GM18511 (cell line): ENCODE measurements at regions not wholly inside any gene's neighbourhood (a gene's known extent, or its start where the extent isn't known, plus 50 kb on each side); places are given as distances from the start of the nearest gene placed in this dataset.

Source experiments
- ATAC-seq: cut with Tn5 transposase; IDR thresholded peaks from one replicate; pipeline ENCODE4 v1.9.1; 2021; ENCODE audit warnings: mild to moderate bottlenecking, moderate library complexity; ENCODE audit not compliant: unreplicated experiment

GRCh38 chr12:105977652-105978051 is 161.1 kb downstream of the NUAK1 start:
- ATAC-seq = no peak

DNA sequence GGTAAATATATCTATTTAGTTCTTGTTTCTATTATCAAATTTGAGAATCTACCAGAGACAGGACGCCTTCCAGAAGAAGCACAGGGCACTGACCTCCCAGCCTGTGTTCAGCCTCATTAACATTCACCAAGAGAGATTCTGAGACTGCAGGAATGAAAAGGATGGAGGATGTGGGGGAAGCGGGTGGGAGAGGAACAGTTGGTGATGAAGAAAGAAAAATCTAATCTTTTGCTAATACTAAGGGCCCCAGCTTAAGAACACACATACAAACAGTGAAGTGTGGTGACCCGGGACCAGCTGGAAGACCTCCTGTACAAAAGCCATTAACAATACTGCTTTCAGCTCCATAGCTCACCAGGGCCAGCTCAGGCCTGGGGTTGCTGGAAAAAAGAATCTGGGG is 160.5 kb downstream of the NUAK1 start:
- no peak for ATAC-seq

DNA sequence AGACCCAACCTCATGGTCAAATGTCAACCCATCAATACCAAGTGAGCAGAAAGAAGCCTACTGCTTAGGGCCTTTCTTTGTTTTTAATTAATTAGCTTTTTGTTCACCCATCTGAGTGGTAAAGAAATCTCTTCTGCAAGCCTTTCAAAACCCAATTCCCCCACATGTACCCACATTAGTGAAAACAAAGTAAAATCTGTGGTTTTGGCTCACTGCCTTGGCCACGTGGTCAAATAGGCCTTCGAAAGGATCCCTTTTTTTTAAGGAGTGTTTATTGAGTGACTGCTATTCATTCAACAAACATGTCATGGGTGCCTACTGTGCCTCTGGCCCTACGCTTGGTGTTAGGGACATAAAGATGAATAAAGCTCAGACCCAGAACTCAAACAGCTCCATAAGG is 160.1 kb downstream of the NUAK1 start:
- ATAC-seq = no peak

DNA sequence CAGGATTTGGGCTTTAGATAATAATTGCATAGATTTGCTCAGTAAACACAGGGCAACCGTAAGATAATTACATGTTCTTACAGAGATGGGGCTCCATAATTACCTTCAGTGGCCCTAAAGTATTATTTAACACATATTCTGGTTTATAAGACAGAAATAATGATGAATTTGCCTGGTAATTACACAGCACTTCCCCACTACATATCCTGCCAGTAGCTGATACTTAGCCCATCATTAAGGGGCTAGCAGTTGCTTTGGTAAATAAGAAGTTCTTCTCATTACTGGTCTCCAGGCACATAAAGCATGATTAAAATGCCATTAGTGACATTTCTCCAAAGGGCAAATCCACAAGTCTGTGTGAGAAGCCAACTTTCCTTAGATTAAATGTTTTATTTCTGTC is 158.7 kb downstream of the NUAK1 start:
- no peak for ATAC-seq

DNA sequence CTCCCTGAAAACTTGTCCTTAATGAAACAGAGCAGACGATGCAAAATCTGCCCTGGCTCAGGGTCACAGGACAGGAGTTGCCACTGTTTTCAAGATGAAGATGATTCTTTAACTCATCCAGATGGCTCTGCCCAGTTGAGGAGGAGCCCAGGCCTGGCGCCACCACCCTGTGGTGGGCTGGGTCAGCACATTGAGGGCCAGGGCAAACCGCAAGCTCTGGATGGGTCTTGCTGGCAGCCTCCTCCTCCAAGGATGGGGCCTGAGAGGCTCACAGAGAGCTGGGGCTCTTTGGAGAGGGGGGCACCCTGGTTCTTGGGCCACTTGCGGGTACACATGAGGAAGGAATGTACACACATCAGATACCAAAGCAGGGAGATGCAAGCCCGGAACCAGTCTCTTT is 158.2 kb downstream of the NUAK1 start:
- no peak for ATAC-seq

DNA sequence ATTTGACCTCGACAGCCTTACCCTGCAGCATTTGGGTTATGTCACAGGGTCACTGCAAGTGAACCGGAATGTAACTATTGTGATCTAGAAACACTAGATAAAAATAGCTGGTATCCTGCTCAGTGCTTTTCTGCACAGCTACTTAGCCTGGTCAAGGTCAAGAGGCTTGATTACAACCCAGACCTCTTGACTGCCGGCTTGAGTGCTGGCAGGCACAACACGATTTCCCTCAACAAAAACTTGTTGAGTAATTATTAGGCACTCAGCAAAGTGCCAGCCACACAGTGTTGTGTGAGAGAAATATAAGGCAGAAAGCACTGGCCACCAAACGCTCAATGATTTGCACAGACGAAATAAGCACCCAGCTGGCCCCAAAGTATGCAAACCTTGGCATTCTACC is 156.7 kb downstream of the NUAK1 start:
- ATAC-seq = no peak

- ATAC-seq = no peak
Measured at GRCh38 chr12:105983622-105984320, 155.0 kb downstream of the NUAK1 start.

DNA sequence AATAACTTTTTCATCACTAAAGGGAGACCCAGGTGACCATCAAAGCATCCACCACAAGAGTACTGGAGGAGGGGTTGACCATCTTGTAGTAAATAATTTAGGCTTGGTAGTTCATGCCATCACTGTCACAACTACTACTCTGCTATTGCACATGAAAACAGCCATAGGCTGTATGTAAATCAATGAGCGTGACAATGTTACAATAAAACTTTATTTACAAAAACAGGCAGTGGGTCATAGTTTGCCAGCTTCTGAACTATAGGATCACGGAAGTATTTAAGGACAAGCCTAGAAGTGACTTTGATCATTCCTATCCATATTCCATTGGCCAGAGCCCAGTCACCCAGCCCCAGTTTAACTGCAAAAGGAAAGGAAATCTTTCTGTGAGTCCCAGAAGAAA is 153.4 kb downstream of the NUAK1 start:
- no peak for ATAC-seq

DNA sequence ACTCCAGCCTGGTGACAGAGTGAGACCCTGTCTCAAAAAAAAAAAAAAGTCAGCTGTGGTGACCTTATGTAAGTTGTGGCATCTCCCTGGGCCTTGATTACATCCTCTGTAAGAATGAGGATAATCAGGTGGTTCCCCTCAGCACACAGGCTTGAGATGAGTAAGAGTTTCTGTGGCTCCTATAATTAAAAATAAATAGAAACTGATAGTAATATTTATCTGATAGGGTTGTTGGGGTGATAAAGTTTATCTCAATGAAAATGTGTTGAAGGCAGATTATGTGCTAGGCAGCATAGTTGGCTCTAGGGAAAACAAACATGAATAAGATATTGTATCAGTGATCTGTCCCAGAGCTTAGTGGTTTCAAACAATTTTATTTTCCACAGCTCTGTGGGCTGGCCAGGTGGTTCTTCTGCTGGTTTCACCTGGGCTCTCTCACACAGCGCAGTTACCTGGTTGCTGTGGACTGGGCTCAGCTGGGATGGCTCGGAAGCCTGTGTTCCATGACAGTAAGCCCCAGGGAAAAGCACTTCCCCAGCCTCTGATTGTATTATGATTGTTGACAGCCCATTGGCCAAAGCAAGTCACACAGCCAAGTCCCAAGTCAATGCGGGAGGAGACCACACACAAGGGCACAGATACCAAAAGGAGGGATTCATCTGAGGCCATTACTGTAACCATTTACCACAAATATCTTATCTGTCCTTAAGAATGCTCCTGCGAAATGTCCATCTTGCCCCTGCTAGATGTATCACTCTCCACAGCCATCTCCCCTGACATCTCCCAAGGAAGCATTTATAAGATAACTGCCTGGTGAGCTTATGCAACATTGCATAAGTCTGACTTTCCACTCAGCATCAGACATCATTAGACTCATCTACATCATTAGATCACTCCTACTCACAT is 151.7 kb downstream of the NUAK1 start:
- ATAC-seq = no peak

GRCh38 chr12:105987685-105988035 is 151.1 kb downstream of the NUAK1 start:
- ATAC-seq = no peak

GRCh38 chr12:105992849-105993740 is 145.7 kb downstream of the NUAK1 start:
- no peak for ATAC-seq

DNA sequence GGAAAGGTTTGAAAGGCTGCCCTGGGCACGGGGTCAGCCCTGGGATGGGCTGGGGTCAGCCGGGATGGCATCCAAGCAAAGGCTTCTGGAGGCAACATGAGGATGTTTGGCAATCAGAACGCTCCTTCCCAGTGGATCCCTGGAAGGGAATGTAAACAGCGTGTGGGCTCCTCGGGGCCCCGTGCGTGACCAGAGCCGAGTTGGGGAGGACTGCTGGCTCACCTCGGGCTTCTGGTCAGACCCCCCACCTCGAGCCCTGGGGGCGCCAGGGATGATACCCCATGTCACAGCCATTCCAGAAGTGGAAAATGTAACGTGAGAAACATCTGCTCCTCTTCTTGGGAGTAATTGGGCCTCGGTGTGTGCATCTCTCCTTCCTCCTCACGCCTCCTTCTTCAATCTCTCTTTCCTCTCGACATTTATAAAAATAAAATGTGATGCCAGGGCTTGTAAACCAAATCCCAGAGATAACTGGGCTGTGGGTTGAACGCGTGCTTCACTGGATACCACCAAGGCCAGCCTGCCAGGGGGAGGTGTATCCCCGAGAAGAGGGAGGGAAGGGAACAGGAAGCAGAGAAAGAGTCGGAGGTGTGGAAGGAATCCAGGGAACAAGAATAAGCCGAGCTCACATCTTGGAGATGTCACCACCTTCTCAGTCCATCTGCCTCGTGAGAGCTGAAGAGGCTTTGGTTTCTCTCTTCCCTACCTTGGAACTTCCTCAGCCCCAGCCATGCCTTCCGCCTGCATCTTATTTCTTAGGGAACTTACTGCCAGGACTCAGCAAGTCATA is 144.8 kb downstream of the NUAK1 start:
- ATAC-seq = no peak

DNA sequence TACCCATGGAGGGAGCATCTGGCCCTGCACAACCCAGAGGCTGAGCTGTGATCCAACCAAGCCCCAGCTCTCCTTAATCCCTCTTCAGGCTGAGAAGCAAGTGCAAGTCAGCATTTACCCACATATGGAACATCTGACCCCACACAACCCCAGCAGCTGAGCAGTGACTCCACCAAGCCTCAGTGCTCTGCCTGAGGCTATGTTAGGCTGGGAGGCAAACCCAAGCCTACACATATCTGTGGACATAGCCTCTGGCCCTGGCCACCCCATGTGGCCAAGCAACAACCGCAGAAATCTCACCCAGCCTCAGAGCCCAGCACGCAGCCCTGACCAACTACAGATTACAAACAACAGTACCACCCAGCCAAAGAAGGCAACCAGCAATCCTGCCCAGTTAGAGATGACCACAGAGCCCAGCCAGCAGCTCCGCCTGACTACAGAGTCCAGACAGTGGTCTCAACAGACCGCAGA is 142.8 kb downstream of the NUAK1 start:
- no peak for ATAC-seq

DNA sequence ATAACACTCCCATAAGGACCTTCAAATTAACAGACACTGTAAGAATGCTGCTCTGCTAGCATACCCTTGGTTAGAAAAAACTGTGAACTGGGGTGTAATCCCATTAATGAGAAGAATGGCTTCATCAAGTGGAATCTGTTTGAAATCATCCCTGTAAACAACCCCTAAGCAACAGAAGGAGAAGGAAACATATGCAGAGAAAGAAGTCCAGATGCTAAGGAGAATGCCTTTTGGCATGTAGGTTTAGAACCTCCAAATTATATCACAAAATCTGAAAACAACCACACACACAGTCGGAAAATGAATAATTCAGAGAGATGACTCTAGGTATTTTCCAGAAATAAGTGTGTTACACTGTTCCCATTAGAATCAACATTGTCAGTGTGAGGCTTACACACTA is 140.2 kb downstream of the NUAK1 start:
- ATAC-seq = no peak

- no peak for ATAC-seq
Measured at GRCh38 chr12:106000382-106001104, 138.2 kb downstream of the NUAK1 start.

DNA sequence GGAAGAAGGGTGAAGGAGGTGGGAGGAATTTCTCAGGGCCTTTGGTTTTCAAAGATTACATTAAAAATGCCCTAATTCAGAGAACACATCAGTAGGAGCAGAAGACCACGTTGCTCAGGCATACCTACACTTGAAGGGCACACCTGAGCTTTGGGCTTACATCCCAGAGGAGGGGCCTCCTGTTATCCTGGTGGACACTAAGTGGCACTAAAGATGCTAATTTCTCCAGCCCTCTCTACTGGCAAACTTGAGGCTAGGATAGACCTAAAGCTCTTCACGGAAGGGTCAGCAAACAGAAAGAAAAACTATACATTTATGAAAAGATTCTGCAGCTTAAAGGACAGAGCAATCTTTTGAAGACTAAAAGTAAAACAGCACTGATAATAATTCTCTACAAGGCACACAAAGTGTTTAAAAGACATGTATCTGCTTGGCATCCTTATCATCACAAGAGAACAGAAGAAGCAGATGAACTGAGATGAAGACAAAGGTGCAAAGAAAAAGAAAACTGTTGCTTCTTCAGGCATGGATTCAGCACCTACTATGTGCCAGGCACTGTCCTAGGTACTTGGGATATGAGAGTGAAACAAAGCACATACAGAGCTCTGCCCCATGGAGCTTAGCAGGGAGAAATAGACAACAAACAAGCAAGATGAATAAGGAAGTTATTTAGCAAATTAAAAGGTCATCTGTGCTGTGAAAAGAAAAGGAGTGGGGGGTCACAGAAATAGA is 137.5 kb downstream of the NUAK1 start:
- no peak for ATAC-seq

- no peak for ATAC-seq
Measured at GRCh38 chr12:106001837-106002218, 136.9 kb downstream of the NUAK1 start.

DNA sequence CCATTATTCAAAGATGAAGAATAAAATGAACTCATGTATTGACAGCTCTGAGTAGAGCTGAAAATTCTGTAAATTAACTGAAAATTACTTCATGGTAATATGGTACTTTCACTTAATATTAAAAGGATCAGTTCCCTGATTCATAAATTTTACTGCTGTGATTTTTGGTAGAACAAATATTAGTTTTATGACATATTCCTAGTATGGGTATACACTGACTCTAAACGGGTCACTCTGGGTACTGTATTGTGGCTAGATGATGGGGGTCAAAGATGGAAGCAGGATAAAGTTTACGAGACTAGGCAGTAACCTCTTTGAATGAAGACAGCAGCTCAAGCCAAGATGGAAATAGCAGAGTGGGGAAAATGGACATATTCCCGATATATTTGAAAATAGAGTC is 135.5 kb downstream of the NUAK1 start:
- ATAC-seq = no peak

GRCh38 chr12:106004289-106004688 is 134.5 kb downstream of the NUAK1 start:
- no peak for ATAC-seq
